NOMO-1 treated with dmso at 0.1 percent for 144 hours (cell line): ENCODE measurements at regions not wholly inside any gene's neighbourhood (a gene's known extent, or its start where the extent isn't known, plus 50 kb on each side); places are given as distances from the start of the nearest gene placed in this dataset.
"Not testable (repeated sequence)": the region's sequence is repeated elsewhere in the genome, so short reads cannot be mapped to it uniquely, and the experiment has no call there.

Experiments used
- DNase-seq: peaks from one replicate; lab custom pipeline; 2025; ENCODE audit not compliant: unreplicated experiment; lab: John Stamatoyannopoulos, UW

GRCh38 chr1:181949500-181949899, 112.0 kb downstream of the ZNF648 start:
- no peak for DNase-seq

- no peak for DNase-seq
Observed at GRCh38 chr1:181948372-181948771, 113.1 kb downstream of the ZNF648 start.

GRCh38 chr1:181947441-181947840, 114.1 kb downstream of the ZNF648 start:
- peak; percentile 14 for DNase-seq

- DNase-seq: peak; percentile 44
Observed at GRCh38 chr1:181936768-181937581, 124.5 kb downstream of the ZNF648 start.

- no peak for DNase-seq
Observed at GRCh38 chr1:181936269-181936668, 125.2 kb downstream of the ZNF648 start.

GRCh38 chr1:181931873-181932272, 129.6 kb downstream of the ZNF648 start:
- DNase-seq: no peak

- DNase-seq: no peak
Observed at GRCh38 chr1:181930187-181930586, 131.3 kb downstream of the ZNF648 start.

GRCh38 chr1:181926697-181927096, 134.8 kb downstream of the ZNF648 start:
- no peak for DNase-seq

- DNase-seq: not testable (repeated sequence)
Observed at GRCh38 chr1:181924034-181924433, 137.5 kb downstream of the ZNF648 start.

GRCh38 chr1:181919542-181919941, 142.0 kb downstream of the ZNF648 start:
- DNase-seq: no peak

GRCh38 chr1:181918880-181919525, 142.5 kb downstream of the ZNF648 start:
- no peak for DNase-seq

- no peak for DNase-seq
Observed at GRCh38 chr1:181911715-181912114, 149.8 kb downstream of the ZNF648 start.

- no peak for DNase-seq
Observed at GRCh38 chr1:181910905-181911304, 150.6 kb downstream of the ZNF648 start.

- DNase-seq: no peak
Observed at GRCh38 chr1:181909010-181909409, 152.5 kb downstream of the ZNF648 start.

GRCh38 chr1:181906631-181907030, 154.9 kb downstream of the ZNF648 start:
- DNase-seq: no peak

GRCh38 chr1:181905944-181906597, 155.4 kb downstream of the ZNF648 start:
- DNase-seq: no peak

- DNase-seq: no peak
Observed at GRCh38 chr1:181898773-181899172, 162.7 kb downstream of the ZNF648 start.

GRCh38 chr1:181896824-181897223, 164.7 kb downstream of the ZNF648 start:
- DNase-seq: no peak

- DNase-seq: no peak
Observed at GRCh38 chr1:181894439-181894859, 167.1 kb downstream of the ZNF648 start.

GRCh38 chr1:181893937-181894336, 167.6 kb downstream of the ZNF648 start:
- DNase-seq: no peak

GRCh38 chr1:181893150-181893549, 168.4 kb downstream of the ZNF648 start:
- not testable (repeated sequence) for DNase-seq

GRCh38 chr1:181872562-181872961, 188.9 kb downstream of the ZNF648 start:
- no peak for DNase-seq
